Skin of body (tissue), 1 donor: ENCODE measurements at regions not wholly inside any gene's neighbourhood (a gene's known extent, or its start where the extent isn't known, plus 50 kb on each side); places are given as distances from the start of the nearest gene placed in this dataset.
"Not testable (repeated sequence)": the region's sequence is repeated elsewhere in the genome, so short reads cannot be mapped to it uniquely, and the experiment has no call there.

Source experiments
- DNase-seq: peaks from one replicate; lab custom pipeline; 2025; lab: John Stamatoyannopoulos, UW

- no peak for DNase-seq
These were observed 160.2 kb downstream of the SH2D4B start for GRCh38 chr10:80697926-80698325.

GRCh38 chr10:80699602-80700039 lies 161.9 kb downstream of the SH2D4B start:
- peak; percentile 52 for DNase-seq

DNA sequence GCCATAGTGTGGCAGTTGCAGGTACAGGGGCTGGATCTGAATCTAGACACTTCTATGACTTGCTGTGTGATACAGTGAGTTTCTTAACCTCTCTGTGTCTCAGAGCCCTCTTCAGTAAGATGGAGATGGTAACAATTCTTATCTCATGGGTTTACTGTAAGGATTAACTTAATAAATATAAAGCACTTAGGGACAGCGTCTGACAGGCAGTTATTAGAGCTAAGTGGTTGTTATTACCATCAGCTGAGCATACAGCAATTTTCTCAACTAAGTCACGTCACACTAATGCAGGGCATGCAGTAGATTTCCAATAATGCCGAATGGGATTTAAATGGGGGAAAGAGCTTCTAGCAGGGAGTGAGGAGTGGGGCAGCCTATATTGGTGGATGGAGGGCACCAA lies 162.6 kb downstream of the SH2D4B start:
- DNase-seq = no peak

DNA sequence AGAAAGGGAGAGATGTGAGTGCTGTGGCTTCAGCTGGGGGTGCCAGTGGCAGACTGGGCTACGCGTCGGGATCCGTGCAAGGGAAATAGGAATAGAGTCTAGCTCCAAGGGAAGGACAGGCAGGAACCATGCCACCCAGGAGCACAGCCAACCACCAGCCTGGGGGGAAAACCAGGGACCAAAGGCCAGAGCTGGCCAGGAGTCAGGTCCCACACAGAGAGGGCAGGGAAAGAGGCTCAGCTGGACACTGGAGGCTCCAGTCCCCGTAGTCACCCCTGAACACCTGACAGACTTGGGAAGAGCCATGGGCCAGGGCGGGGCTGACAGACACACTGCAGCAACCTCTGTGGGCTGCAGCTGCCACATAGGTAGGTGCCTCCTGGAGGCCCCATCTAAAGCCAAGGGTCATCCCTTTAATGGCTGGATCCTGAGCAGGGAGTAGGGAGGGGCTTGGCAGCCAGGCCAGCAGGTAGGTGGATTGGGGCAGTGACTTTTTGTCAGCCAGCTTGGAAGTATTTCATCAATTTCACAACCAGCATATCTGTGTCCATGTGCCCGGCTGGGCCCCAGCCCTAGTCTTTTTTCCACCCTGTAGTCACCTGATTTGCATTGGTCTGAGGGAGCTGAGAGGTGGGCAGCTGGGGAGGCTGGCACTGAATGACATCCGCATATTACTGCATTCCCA lies 163.2 kb downstream of the SH2D4B start:
- DNase-seq = no peak

GRCh38 chr10:80701706-80702105 lies 164.0 kb downstream of the SH2D4B start:
- DNase-seq = no peak

GRCh38 chr10:80702143-80702542 lies 164.4 kb downstream of the SH2D4B start:
- no peak for DNase-seq

GRCh38 chr10:80705899-80706298 lies 168.2 kb downstream of the SH2D4B start:
- DNase-seq = no peak

- DNase-seq = no peak
These were observed 170.5 kb downstream of the SH2D4B start for GRCh38 chr10:80708185-80708584.

DNA sequence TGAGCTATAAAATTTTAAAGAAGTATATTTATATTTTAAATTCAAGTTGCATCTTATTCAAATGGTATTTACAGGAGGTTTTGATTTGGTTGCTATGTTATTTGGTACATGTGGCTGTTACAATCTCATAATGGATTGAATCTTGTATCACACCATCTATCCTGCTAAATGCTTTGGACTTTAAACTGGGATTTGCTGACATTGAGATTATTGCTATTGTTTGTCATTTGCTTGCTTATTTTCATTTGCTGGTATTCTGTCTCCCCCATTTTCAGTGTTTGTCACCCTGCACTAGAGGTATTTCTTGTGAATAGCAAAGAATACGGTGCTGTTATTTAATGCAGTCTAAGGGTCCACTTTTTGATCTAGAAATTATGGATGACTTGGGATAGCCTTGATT lies 171.1 kb downstream of the SH2D4B start:
- DNase-seq = no peak

DNA sequence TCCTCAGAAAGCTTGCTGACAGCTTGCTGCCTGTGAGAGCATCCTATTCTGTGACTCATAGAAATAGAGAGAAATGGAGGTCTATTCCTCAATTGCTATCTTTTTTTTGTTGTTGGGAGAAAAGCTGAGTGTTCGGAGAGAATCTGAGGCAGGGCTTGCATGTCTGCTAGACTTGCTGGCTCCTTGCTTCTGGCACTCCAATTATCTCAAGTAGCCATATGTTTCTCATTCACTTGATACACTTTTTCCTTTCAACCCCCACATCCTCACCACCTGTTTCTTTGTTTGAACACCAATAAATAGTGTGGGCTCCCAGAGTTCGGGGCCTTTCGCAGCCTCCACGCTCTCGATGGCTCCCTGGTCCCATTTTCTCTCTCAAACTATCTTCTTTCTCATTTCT lies 172.2 kb downstream of the SH2D4B start:
- no peak for DNase-seq

GRCh38 chr10:80713398-80713928 lies 175.8 kb downstream of the SH2D4B start:
- no peak for DNase-seq

DNA sequence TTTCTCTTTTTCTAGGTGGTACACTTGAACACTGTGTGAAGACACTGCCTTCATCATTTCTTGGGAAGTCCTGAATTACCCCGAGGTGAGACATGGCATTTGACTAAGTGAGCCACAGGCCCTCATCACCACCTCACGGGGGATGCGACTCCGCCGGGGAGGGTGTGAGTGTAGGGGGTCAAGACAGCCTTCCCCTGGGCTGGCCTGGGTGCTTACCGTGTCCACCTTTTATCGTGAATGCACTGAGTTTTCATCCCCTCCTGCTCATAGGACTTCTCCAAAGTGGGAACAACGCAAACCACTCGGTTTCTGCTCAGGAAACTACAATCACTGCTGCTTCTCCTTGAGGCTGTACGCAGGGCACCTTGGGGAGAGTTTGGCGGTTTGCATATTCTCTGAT lies 176.9 kb downstream of the SH2D4B start:
- DNase-seq = no peak

DNA sequence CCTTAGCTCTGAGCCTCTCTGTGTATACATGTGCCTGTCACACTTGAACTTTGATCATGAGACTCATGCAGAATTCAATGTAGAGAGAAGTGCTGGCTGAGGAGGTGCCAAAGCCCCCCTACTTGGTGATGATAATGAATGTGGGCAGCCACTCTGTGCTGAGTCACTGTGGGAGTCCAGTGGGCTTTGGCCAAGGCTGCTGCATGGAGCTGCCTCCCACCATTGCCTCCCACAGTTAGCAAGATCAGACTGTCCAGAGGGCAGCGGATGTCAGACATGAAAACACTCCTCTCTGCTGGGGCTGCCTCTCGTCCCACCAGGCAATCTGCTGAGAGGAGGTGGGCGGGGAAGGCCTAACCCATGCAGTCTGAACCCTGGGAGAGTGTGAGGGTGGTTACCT lies 180.3 kb downstream of the SH2D4B start:
- no peak for DNase-seq

DNA sequence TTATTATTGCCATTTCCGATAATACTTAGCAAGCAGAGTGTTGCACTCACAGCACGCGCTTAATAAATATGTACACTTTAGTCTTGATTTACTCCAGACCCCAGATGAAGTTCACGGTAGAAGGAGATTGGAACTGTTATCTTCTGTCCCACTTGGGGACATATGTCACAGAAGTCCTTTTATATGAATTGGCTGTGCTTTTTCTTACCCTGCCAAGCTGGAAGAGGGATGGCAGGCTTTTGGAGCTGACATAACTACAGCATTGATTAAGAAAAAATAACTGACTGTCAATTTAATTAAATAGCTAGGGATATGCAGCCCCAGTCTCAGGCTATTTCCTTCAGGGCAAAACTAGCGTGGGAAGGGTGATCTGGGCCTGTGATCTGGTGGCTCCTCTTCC lies 182.2 kb downstream of the SH2D4B start:
- DNase-seq = no peak

DNA sequence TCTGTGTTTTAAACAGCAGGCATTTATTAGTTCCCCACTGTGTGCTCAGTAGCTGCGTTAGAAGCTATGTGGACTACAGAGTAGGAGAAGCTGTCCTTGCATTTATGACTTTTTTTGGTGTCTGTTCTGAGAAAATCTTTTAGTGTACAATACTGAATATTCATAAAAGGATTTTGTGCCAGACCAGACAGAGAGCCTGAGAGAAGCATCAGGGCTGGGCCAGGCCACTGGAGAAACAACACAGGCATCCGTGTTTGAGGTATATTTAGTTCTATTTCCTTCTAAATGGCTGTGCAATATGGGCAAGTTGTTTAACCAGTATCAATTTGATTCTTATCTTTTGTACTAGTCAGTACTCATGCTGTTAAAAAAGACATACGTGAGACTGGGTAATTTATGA lies 182.8 kb downstream of the SH2D4B start:
- DNase-seq = no peak

GRCh38 chr10:80728354-80728753 lies 190.7 kb downstream of the SH2D4B start:
- DNase-seq = not testable (repeated sequence)

GRCh38 chr10:80729896-80730295 lies 192.2 kb downstream of the SH2D4B start:
- DNase-seq = no peak

DNA sequence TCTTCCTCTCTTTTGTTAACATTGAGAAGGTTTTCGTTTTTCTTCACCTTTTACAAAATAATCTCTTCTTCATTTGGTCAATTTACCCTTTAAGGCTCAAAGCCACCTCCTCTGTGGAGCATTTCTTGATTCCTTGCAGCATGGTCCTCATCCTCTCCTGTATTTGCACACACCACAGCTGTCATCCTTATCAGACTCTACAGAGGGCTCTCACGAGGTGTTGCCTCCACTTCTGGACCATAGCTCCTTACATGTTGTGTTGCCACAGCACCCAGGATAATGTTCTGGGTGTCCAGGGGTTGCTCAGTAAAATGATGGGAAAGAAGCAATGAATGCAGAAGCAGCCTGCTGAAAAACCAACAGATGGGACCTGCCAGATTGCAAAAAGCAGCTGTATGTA lies 192.8 kb downstream of the SH2D4B start:
- no peak for DNase-seq

DNA sequence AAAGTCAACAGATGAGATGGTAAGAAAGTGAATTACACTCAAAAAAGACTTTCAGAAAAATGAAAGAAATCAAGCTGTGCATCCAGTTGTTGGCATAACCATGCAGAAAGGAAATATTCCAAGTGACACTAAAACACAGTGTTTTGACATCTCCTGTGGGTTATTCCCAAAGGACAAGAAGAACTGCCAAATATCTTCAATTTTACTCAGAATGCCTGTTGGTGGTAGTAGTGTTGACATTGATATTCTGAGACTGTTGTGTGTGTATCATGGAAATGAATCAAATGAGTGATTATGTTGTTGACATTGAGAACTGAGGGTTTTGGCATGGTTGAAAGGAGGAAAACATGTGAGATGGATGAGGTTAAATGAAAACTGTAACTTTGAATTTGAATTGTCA lies 196.9 kb downstream of the SH2D4B start:
- DNase-seq = no peak

GRCh38 chr10:80737209-80737608 lies 199.5 kb downstream of the SH2D4B start:
- no peak for DNase-seq

GRCh38 chr10:80739328-80739727 lies 201.6 kb downstream of the SH2D4B start:
- DNase-seq = no peak

DNA sequence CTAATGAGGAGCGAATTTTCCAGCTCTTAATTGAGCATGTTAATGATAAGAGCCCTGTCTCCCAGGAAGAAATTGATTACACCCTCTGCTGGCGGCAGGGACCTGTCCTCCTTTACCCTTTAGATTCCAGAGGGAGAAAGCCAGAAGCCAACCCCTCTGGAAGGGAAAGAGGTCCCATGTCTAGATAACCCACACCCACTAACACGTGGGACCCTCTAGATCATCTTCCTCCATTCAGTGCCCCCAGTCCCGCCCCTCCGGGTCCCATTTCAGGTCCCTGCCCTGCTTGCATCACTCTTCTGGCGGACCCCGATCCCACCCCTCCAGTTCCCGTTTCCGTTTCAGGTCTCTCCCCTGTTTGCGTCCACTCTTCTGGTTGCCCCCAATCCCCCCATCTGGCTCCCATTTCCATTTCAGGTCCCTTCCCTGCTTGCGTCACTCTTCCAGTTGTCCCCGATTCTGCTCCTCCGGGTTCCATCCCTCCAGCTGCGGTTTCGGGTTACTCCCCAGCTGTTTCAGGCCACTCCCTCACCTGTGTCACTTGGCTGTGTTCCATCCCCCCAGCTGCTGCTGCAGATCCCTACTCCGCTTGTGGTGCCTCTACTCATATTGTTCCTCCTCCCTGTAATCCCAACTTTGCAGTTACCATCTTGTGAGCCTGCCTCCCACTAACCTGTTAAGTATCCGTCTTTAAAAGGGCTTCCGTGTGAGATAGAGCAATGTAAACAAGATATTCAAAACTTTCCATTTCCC lies 202.4 kb downstream of the SH2D4B start:
- no peak for DNase-seq

- no peak for DNase-seq
These were observed 203.6 kb downstream of the SH2D4B start for GRCh38 chr10:80741278-80741677.
